ENCODE measurements at regions not wholly inside any gene's neighbourhood (a gene's known extent, or its start where the extent isn't known, plus 50 kb on each side); places are given as distances from the start of the nearest gene placed in this dataset.

- TF ChIP-seq EZH2 (IDR thresholded peaks at IDR 0.05), result no peak
- TF ChIP-seq POLR2AphosphoS5 (IDR thresholded peaks at IDR 0.05; ENCODE audit: borderline replicate concordance, low read depth, low read length), result no peak
Observed at GRCh38 chr13:54574791-54575190, 1546.2 kb downstream of the OLFM4 start.
